ENCODE measurements at regions not wholly inside any gene's neighbourhood (a gene's known extent, or its start where the extent isn't known, plus 50 kb on each side); places are given as distances from the start of the nearest gene placed in this dataset.

DNA sequence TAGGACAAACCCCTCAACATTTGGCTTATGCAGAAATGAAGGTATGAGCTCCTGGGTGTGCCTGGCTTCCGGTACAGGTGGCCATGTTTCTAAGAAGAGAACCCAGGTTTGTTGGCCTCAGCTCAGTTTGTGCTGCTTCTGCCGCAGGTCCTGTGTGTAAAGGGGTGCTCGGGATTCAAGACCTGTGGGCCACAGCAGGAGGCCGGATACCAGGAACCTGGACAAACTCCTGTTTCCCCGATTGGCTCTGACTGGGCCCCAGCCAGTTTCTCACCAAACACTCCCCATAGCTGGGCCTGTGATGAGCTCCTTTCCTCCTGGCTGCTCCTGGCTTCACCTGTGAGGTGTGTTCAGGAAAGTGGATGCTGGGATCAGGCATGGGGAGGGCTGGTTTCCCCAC, 271.2 kb upstream of the IRX2 start:
- in situ Hi-C loops (cut with MboI; ENCODE audit: low sequenced_read_pairs, unreplicated experiment): no loop called here
- DNase-seq (ENCODE audit: low spot score): no peak
- TF ChIP-seq, protein P1, sequence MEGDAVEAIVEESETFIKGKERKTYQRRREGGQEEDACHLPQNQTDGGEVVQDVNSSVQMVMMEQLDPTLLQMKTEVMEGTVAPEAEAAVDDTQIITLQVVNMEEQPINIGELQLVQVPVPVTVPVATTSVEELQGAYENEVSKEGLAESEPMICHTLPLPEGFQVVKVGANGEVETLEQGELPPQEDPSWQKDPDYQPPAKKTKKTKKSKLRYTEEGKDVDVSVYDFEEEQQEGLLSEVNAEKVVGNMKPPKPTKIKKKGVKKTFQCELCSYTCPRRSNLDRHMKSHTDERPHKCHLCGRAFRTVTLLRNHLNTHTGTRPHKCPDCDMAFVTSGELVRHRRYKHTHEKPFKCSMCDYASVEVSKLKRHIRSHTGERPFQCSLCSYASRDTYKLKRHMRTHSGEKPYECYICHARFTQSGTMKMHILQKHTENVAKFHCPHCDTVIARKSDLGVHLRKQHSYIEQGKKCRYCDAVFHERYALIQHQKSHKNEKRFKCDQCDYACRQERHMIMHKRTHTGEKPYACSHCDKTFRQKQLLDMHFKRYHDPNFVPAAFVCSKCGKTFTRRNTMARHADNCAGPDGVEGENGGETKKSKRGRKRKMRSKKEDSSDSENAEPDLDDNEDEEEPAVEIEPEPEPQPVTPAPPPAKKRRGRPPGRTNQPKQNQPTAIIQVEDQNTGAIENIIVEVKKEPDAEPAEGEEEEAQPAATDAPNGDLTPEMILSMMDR (IDR thresholded peaks at IDR 0.05; ENCODE audit: borderline replicate concordance, control extremely low read depth, extremely low read depth, insufficient read depth, missing control alignments): no peak

DNA sequence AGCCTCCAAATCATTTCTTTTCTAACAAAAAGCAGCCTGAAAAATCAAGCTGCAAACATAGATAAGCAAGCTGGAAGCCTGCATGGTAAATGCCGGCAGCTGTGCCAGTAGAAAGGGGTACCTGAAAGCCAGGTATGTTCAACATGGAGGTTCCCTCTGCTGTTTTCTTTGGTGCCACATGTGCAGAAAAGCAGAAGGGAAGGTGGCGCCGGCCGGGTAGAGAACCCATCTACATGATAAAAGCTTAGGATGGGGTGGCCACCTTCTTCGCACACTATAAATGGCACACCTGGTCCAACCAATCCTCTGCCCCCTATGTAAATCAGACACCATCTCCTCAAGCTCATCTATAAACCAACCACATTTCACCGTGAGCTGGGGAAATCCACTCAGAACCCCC, 268.9 kb upstream of the IRX2 start:
- in situ Hi-C loops (cut with MboI; ENCODE audit: low sequenced_read_pairs, unreplicated experiment): no loop called here
- no peak for DNase-seq (ENCODE audit: low spot score)
- TF ChIP-seq, protein P1 (IDR thresholded peaks at IDR 0.05; ENCODE audit: borderline replicate concordance, control extremely low read depth, extremely low read depth, insufficient read depth, missing control alignments): no peak

GRCh38 chr5:3019045-3019444, 267.6 kb upstream of the IRX2 start:
- in situ Hi-C loops (cut with MboI; ENCODE audit: low sequenced_read_pairs, unreplicated experiment): no loop called here
- TF ChIP-seq, protein P1 (IDR thresholded peaks at IDR 0.05; ENCODE audit: borderline replicate concordance, control extremely low read depth, extremely low read depth, insufficient read depth, missing control alignments): no peak
- no peak for DNase-seq (ENCODE audit: low spot score)

- no peak for DNase-seq (ENCODE audit: low spot score)
- TF ChIP-seq, protein P1 (IDR thresholded peaks at IDR 0.05; ENCODE audit: borderline replicate concordance, control extremely low read depth, extremely low read depth, insufficient read depth, missing control alignments): no peak
- in situ Hi-C loops (cut with MboI; ENCODE audit: low sequenced_read_pairs, unreplicated experiment): no loop called here
These were observed 260.2 kb upstream of the IRX2 start for GRCh38 chr5:3011764-3012017.

DNA sequence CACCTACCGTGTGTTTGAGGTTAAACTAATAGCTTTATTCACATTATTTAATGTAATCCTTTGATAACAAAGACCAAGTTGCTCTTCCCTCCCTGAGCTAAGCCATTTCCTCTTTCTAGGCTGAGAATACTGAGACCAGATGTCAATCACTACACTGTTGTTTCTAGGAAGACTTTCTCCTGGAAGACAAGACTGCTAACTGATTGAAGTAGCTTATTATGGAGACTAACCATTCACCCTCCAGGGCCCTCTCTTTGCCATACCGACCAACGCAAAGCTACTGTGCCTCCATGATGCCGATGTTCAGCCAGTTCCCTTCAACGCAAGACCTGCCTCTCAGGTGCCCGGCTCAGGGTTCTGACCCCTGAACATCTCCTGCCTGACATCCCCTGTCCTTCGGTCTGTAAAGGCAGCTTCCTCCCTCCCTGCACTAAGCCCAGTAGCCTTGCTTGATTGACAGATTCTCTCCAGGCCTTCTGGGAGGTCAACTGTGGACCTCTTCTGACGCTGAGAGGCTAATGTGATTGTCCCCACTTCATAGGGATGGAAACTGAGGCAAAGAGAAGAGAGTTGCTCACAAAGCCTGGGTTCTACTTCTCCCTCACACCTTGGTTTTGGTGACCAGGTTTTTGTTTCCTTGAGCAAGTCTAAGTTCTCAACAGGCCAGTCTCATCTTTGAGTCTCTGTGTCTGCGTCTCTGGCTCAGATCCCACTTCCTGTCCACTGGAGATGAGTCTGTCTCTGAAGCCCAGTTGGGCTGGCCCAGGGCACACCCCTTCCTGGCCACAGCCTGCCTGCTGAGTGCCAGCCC, 259.7 kb upstream of the IRX2 start:
- in situ Hi-C loops (cut with MboI; ENCODE audit: low sequenced_read_pairs, unreplicated experiment): no loop called here
- DNase-seq (ENCODE audit: low spot score): no peak
- TF ChIP-seq, protein P1 (IDR thresholded peaks at IDR 0.05; ENCODE audit: borderline replicate concordance, control extremely low read depth, extremely low read depth, insufficient read depth, missing control alignments): no peak

DNA sequence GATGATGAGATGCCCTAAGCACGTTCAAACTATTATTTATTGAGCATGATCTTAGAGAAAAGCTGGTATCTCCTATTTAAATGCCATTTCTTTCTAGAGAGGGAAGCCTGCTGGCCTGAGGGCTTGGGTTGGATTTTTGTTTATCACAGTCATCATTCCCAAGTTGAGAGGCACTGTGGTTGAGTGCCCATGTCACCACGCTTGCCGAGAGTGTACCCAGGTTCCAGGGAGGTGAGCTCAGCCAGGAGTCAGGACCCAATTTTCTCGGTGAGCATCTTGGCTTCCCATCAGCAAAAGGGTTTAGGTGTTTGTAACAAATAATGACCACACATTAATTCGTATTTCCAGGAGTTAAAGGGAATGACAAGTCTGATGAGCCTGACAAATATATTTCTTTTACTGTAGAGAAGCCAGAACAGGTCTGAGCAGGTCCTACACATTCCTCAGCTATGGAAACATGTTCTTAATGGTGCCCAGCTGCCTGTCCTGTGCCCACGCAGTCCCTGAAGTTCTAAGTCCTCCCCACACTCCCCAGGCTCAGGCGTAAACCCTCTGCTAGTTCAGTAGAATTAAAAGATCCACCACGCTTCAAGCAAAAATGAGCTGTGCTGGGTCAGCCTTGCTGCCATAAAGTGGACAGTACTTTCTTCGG, 258.9 kb upstream of the IRX2 start:
- no peak for DNase-seq (ENCODE audit: low spot score)
- in situ Hi-C loops (cut with MboI; ENCODE audit: low sequenced_read_pairs, unreplicated experiment): no loop called here
- TF ChIP-seq, protein P1 (IDR thresholded peaks at IDR 0.05; ENCODE audit: borderline replicate concordance, control extremely low read depth, extremely low read depth, insufficient read depth, missing control alignments): no peak
